ENCODE measurements at regions not wholly inside any gene's neighbourhood (a gene's known extent, or its start where the extent isn't known, plus 50 kb on each side); places are given as distances from the start of the nearest gene placed in this dataset.

- TF ChIP-seq CTCF (IDR thresholded peaks at IDR 0.05; ENCODE audit: unreplicated experiment), result no peak
- Mint-ChIP-seq H3K4me1 (ENCODE audit: insufficient read depth, unreplicated experiment) (no peaks in the 10 kb centered on the region), H3K27me3 (ENCODE audit: insufficient read depth, unreplicated experiment) (no peaks in the 10 kb centered on the region), H3K4me3 (ENCODE audit: unreplicated experiment) (no peak overlapping the region), H3K27ac (ENCODE audit: low read depth, unreplicated experiment) (no peak overlapping the region), H3K36me3 (ENCODE audit: insufficient read depth, unreplicated experiment) (no peaks in the 10 kb centered on the region), H3K9me3 (ENCODE audit: unreplicated experiment) (no peaks in the 10 kb centered on the region)
- intact Hi-C loops (cut with micrococcal nuclease), result no loop called here
- no peak for DNase-seq (ENCODE audit: unreplicated experiment)
- POLR2A ChIA-PET, result no interaction called here
- BruUV-seq (replicated peaks), result no TSS peak
- CTCF ChIA-PET, result interaction anchor here (0.6 to 0.7 kb wide), 2 partner anchors 1741 to 1946 kb away, joined by 3 read pairs; no protein-coding TSS in a partner anchor
Observed at GRCh38 chr2:226466589-226466988, 333.0 kb downstream of the IRS1 start.

GRCh38 chr2:226466124-226466523 is 333.5 kb downstream of the IRS1 start:
- Mint-ChIP-seq H3K27ac (ENCODE audit: low read depth, unreplicated experiment) (no peak overlapping the region), H3K4me3 (ENCODE audit: unreplicated experiment) (no peak overlapping the region), H3K27me3 (ENCODE audit: insufficient read depth, unreplicated experiment) (no peaks in the 10 kb centered on the region), H3K9me3 (ENCODE audit: unreplicated experiment) (no peaks in the 10 kb centered on the region), H3K4me1 (ENCODE audit: insufficient read depth, unreplicated experiment) (no peaks in the 10 kb centered on the region), H3K36me3 (ENCODE audit: insufficient read depth, unreplicated experiment) (no peaks in the 10 kb centered on the region)
- CTCF ChIA-PET, result no interaction called here
- intact Hi-C loops (cut with micrococcal nuclease), result no loop called here
- no peak for TF ChIP-seq CTCF (IDR thresholded peaks at IDR 0.05; ENCODE audit: unreplicated experiment)
- BruUV-seq (replicated peaks), result no TSS peak
- POLR2A ChIA-PET, result no interaction called here
- no peak for DNase-seq (ENCODE audit: unreplicated experiment)

- H3K4me1 Mint-ChIP-seq (ENCODE audit: insufficient read depth, unreplicated experiment), result no peaks in the 10 kb centered on the region
- intact Hi-C loops (cut with micrococcal nuclease), result no loop called here
- no peak for TF ChIP-seq CTCF (IDR thresholded peaks at IDR 0.05; ENCODE audit: unreplicated experiment)
- H3K27ac Mint-ChIP-seq (ENCODE audit: low read depth, unreplicated experiment), result no peak overlapping the region
- no peaks in the 10 kb centered on the region for H3K36me3 Mint-ChIP-seq (ENCODE audit: insufficient read depth, unreplicated experiment)
- no peaks in the 10 kb centered on the region for H3K9me3 Mint-ChIP-seq (ENCODE audit: unreplicated experiment)
- no peaks in the 10 kb centered on the region for H3K27me3 Mint-ChIP-seq (ENCODE audit: insufficient read depth, unreplicated experiment)
- BruUV-seq (replicated peaks), result no TSS peak
- DNase-seq (ENCODE audit: unreplicated experiment), result no peak
- ChIA-PET POLR2A (no interaction called here), CTCF (no interaction called here)
- H3K4me3 Mint-ChIP-seq (ENCODE audit: unreplicated experiment), result no peak overlapping the region
Observed at GRCh38 chr2:226464380-226464779, 335.2 kb downstream of the IRS1 start.

- no TSS peak for BruUV-seq (replicated peaks)
- H3K27ac Mint-ChIP-seq (ENCODE audit: low read depth, unreplicated experiment), result no peak overlapping the region
- CTCF ChIA-PET, result no interaction called here
- POLR2A ChIA-PET, result no interaction called here
- no peak for TF ChIP-seq CTCF (IDR thresholded peaks at IDR 0.05; ENCODE audit: unreplicated experiment)
- intact Hi-C loops (cut with micrococcal nuclease), result no loop called here
- no peaks in the 10 kb centered on the region for H3K9me3 Mint-ChIP-seq (ENCODE audit: unreplicated experiment)
- H3K27me3 Mint-ChIP-seq (ENCODE audit: insufficient read depth, unreplicated experiment), result no peaks in the 10 kb centered on the region
- H3K4me1 Mint-ChIP-seq (ENCODE audit: insufficient read depth, unreplicated experiment), result no peaks in the 10 kb centered on the region
- H3K4me3 Mint-ChIP-seq (ENCODE audit: unreplicated experiment), result no peak overlapping the region
- no peak for DNase-seq (ENCODE audit: unreplicated experiment)
- no peaks in the 10 kb centered on the region for H3K36me3 Mint-ChIP-seq (ENCODE audit: insufficient read depth, unreplicated experiment)
Observed at GRCh38 chr2:226463154-226463553, 336.5 kb downstream of the IRS1 start.

Data from MCF 10A (cell line).